ENCODE measurements at regions not wholly inside any gene's neighbourhood (a gene's known extent, or its start where the extent isn't known, plus 50 kb on each side); places are given as distances from the start of the nearest gene placed in this dataset.

- H3K36me3 ChIP-seq (ENCODE audit: insufficient read depth, insufficient read length, low read length) = no peaks in the 10 kb centered on the region
- TF ChIP-seq YY1 (IDR thresholded peaks at IDR 0.05; ENCODE audit: insufficient read depth, insufficient read length) (no peak), SUZ12 (IDR thresholded peaks at IDR 0.05; ENCODE audit: extremely low read depth, insufficient read depth, insufficient read length) (no peak), ZNF274 (IDR thresholded peaks at IDR 0.05; ENCODE audit: low read depth, low read length) (no peak)
- no peak for DNase-seq (ENCODE audit: low read depth, low spot score)
- H3K9me3 ChIP-seq (ENCODE audit: insufficient read depth, low read length) = peaks cover 21% of the 10 kb centered on the region
- no peak overlapping the region for H3K4me3 ChIP-seq (ENCODE audit: insufficient read length, low read depth)
- H3K9ac ChIP-seq (ENCODE audit: insufficient read length, low read depth) = no peak overlapping the region
- H3K4me1 ChIP-seq (ENCODE audit: insufficient read depth, insufficient read length) = no peaks in the 10 kb centered on the region
- H3K27me3 ChIP-seq (ENCODE audit: insufficient read depth, insufficient read length) = no peaks in the 10 kb centered on the region
Measured at GRCh38 chr13:33480561-33480960, 195.0 kb upstream of the STARD13 start.

GRCh38 chr13:33483471-33483870, 197.9 kb upstream of the STARD13 start:
- Histone ChIP-seq H3K27me3 (ENCODE audit: insufficient read depth, insufficient read length) (no peaks in the 10 kb centered on the region), H3K9me3 (ENCODE audit: insufficient read depth, low read length) (peaks cover 10% of the 10 kb centered on the region; the same call in 1 of the 2 replicates), H3K4me3 (ENCODE audit: insufficient read length, low read depth) (no peak overlapping the region), H3K4me1 (ENCODE audit: insufficient read depth, insufficient read length) (no peaks in the 10 kb centered on the region), H3K36me3 (ENCODE audit: insufficient read depth, insufficient read length, low read length) (no peaks in the 10 kb centered on the region), H3K9ac (ENCODE audit: insufficient read length, low read depth) (no peak overlapping the region)
- no peak for TF ChIP-seq SUZ12 (IDR thresholded peaks at IDR 0.05; ENCODE audit: extremely low read depth, insufficient read depth, insufficient read length)
- no peak for TF ChIP-seq ZNF274 (IDR thresholded peaks at IDR 0.05; ENCODE audit: low read depth, low read length)
- TF ChIP-seq YY1 (IDR thresholded peaks at IDR 0.05; ENCODE audit: insufficient read depth, insufficient read length) = no peak
- DNase-seq (ENCODE audit: low read depth, low spot score) = no peak

DNA sequence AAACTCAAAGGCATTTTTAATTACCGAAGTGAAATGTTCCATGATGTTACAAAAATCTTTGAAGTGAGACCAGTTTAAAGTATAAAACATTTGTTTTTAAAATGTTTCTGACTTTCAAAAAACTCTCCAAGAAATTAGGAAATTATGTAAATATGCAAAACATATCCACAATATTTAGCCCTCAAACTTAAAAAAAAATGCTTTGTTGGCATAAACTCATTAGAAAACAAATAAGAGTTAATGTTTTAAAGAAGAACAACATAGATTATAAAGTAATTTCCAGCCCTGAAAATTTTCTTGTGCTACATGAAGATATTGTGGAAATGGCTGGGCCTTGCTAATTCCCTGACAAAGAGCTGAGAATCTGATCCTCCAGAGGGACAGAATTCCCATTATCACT, 199.7 kb upstream of the STARD13 start:
- H3K9ac ChIP-seq (ENCODE audit: insufficient read length, low read depth) = no peak overlapping the region
- no peaks in the 10 kb centered on the region for H3K4me1 ChIP-seq (ENCODE audit: insufficient read depth, insufficient read length)
- no peak overlapping the region for H3K4me3 ChIP-seq (ENCODE audit: insufficient read length, low read depth)

GRCh38 chr13:33487575-33488243, 202.2 kb upstream of the STARD13 start:
- Histone ChIP-seq H3K36me3 (ENCODE audit: insufficient read depth, insufficient read length, low read length) (no peaks in the 10 kb centered on the region), H3K9me3 (ENCODE audit: insufficient read depth, low read length) (peaks cover 10% of the 10 kb centered on the region; the same call in 1 of the 2 replicates), H3K4me3 (ENCODE audit: insufficient read length, low read depth) (no peak overlapping the region), H3K27me3 (ENCODE audit: insufficient read depth, insufficient read length) (no peaks in the 10 kb centered on the region), H3K9ac (ENCODE audit: insufficient read length, low read depth) (no peak overlapping the region), H3K4me1 (ENCODE audit: insufficient read depth, insufficient read length) (no peaks in the 10 kb centered on the region)
- no peak for DNase-seq (ENCODE audit: low read depth, low spot score)
- TF ChIP-seq ZNF274 (IDR thresholded peaks at IDR 0.05; ENCODE audit: low read depth, low read length) (no peak), SUZ12 (IDR thresholded peaks at IDR 0.05; ENCODE audit: extremely low read depth, insufficient read depth, insufficient read length) (no peak), YY1 (IDR thresholded peaks at IDR 0.05; ENCODE audit: insufficient read depth, insufficient read length) (no peak)

More for the DNA sequence above, 199.7 kb upstream of the STARD13 start:
- TF ChIP-seq ZNF274 (IDR thresholded peaks at IDR 0.05; ENCODE audit: low read depth, low read length) = no peak
- TF ChIP-seq YY1 (IDR thresholded peaks at IDR 0.05; ENCODE audit: insufficient read depth, insufficient read length) = no peak
- no peak for TF ChIP-seq SUZ12 (IDR thresholded peaks at IDR 0.05; ENCODE audit: extremely low read depth, insufficient read depth, insufficient read length)
- Histone ChIP-seq H3K27me3 (ENCODE audit: insufficient read depth, insufficient read length) (no peaks in the 10 kb centered on the region), H3K36me3 (ENCODE audit: insufficient read depth, insufficient read length, low read length) (no peaks in the 10 kb centered on the region), H3K9me3 (ENCODE audit: insufficient read depth, low read length) (peaks cover 10% of the 10 kb centered on the region; the same call in 1 of the 2 replicates)
- no peak for DNase-seq (ENCODE audit: low read depth, low spot score)

- Histone ChIP-seq H3K9me3 (ENCODE audit: insufficient read depth, low read length) (peaks cover 3% of the 10 kb centered on the region; the same call in 1 of the 2 replicates), H3K27me3 (ENCODE audit: insufficient read depth, insufficient read length) (no peaks in the 10 kb centered on the region), H3K4me1 (ENCODE audit: insufficient read depth, insufficient read length) (no peaks in the 10 kb centered on the region), H3K4me3 (ENCODE audit: insufficient read length, low read depth) (no peak overlapping the region), H3K36me3 (ENCODE audit: insufficient read depth, insufficient read length, low read length) (no peaks in the 10 kb centered on the region), H3K9ac (ENCODE audit: insufficient read length, low read depth) (no peak overlapping the region)
- DNase-seq (ENCODE audit: low read depth, low spot score) = no peak
- TF ChIP-seq ZNF274 (IDR thresholded peaks at IDR 0.05; ENCODE audit: low read depth, low read length) (no peak), YY1 (IDR thresholded peaks at IDR 0.05; ENCODE audit: insufficient read depth, insufficient read length) (no peak), SUZ12 (IDR thresholded peaks at IDR 0.05; ENCODE audit: extremely low read depth, insufficient read depth, insufficient read length) (no peak)
Measured at GRCh38 chr13:33489563-33489962, 204.0 kb upstream of the STARD13 start.

GRCh38 chr13:33490461-33491327, 205.1 kb upstream of the STARD13 start:
- Histone ChIP-seq H3K4me3 (ENCODE audit: insufficient read length, low read depth) (no peak overlapping the region), H3K4me1 (ENCODE audit: insufficient read depth, insufficient read length) (no peaks in the 10 kb centered on the region), H3K9ac (ENCODE audit: insufficient read length, low read depth) (no peak overlapping the region), H3K27me3 (ENCODE audit: insufficient read depth, insufficient read length) (no peaks in the 10 kb centered on the region), H3K9me3 (ENCODE audit: insufficient read depth, low read length) (no peaks in the 10 kb centered on the region), H3K36me3 (ENCODE audit: insufficient read depth, insufficient read length, low read length) (no peaks in the 10 kb centered on the region)
- no peak for DNase-seq (ENCODE audit: low read depth, low spot score)
- no peak for TF ChIP-seq SUZ12 (IDR thresholded peaks at IDR 0.05; ENCODE audit: extremely low read depth, insufficient read depth, insufficient read length)
- no peak for TF ChIP-seq ZNF274 (IDR thresholded peaks at IDR 0.05; ENCODE audit: low read depth, low read length)
- TF ChIP-seq YY1 (IDR thresholded peaks at IDR 0.05; ENCODE audit: insufficient read depth, insufficient read length) = no peak

All from NT2/D1 (cell line).